HS-27A (cell line): ENCODE measurements at regions not wholly inside any gene's neighbourhood (a gene's known extent, or its start where the extent isn't known, plus 50 kb on each side); places are given as distances from the start of the nearest gene placed in this dataset.
"Not testable (repeated sequence)": the region's sequence is repeated elsewhere in the genome, so short reads cannot be mapped to it uniquely, and the experiment has no call there.

Source experiments
- DNase-seq: peaks from one replicate; pipeline ENCODE4 v3.0.0-alpha.2; 2012; ENCODE audit warnings: low read depth, missing footprints

DNA sequence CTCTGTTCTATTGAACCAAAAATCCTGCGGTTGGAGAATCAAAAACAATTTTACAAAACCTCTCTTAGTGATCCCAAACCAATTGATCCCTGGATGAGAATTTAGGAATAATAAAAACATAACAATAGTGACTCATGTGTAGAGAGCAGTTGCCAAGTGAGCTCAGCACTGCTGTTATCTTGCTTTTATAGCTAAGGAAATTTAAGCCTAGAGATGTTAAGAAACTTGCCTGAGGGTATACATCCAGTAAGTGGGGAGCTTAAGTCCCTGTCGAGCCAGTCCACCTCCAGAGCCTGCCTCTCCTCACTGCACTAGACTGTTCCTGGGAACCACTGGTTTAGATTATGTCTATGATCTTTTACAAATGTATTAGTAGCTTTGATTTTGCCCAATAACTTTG is 358.4 kb upstream of the LMCD1 start:
- DNase-seq, result no peak

DNA sequence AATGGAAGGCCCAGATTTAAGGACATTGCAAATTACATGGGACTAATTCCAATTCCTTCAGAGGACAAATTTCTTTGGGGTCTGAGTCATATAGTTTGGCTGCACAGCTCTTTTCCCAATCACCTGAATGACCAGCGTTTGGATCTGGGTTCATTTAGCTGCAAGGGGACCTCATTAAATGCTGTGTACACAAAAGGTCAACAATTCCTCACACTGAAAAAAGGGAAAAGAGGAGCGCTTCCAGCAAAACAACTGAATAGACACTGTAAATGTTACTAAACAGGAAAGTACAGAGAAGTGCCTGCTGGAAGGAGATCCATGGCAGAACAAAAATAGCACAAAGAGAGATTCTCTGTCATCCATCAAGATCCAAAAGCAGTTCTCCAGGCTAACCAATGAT is 356.0 kb upstream of the LMCD1 start:
- DNase-seq, result no peak

DNA sequence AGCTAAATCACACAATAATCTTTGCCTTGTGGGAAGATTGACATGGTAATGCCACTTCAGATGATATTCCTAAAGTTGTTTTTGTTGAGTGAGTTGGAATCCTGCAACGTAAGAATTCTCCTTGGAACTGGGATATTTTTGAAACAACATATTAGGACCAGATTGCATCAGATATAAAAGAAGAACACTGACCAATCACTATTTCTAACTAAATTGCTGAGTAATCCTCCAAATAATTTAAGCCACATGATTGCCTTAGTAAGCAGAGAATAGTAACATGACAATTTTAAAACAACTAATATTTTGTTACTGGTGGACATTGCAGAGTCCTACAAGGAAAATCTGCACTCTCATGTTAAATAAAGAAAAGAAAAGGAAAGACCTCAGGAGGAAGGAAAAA is 353.9 kb upstream of the LMCD1 start:
- no peak for DNase-seq

DNA sequence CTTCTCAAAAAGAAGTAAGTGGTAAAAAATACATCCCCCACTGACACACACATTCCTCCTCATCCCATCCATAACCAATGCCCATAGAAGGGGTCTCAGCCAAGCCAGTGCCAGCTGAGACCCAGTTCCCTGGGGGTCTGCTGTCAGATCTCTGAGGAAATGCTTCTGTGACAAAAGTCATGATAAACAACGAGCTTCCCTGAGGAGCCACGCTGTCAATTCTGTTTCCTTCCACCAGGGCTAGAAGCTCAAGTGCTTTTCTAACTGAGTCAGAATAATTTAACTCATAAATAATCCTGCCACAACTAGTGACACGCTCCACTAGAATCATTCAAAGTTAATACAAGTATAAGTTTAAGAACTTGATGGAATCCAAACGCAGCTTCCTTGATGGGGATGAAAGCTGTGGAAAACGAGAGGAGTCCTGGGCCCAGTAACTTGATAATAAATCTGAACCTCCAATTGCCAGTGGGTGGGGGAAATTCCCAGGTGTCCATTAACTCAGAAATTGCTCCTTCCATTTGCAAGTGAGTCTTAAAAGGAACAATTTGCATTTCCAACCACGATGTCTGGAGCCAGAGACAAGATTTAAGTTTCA is 348.7 kb upstream of the LMCD1 start:
- no peak for DNase-seq

DNA sequence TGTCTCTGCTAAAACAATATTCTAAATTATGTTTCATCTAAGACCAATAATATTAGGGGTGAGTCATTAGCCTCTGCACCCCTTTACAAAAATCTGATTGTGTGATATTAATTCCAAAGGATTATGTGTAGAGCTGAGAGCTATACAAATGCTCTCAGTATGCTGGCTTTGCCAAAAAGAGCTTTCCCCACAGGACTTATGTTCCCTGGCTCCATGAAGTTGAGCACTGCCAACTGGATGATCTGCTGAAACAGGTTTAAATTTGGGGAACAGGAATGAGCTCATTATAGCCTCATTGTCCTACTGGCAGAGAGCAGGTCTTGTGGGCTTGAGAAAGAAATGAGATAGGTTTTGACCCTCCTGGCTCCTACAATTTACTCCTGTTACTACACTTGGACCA is 347.8 kb upstream of the LMCD1 start:
- no peak for DNase-seq

DNA sequence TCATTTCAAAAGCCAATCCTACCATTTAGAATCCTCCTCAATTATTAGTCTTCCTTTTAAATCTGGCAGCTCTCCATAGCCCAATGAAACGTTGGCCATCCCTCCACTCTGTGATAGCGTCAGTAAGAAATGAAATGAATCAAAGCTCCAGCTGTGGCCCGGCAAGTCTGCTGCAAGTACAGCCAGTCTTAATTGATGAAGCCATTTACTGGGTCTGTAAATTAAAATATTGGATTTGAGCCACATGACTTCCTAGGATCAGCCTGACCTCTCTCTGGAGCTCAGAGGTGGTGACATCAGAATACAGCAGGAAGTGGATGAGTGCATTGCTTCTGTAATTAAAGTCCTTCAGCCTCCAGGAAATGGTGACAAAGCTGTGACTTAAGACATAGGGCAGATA is 347.0 kb upstream of the LMCD1 start:
- no peak for DNase-seq

DNA sequence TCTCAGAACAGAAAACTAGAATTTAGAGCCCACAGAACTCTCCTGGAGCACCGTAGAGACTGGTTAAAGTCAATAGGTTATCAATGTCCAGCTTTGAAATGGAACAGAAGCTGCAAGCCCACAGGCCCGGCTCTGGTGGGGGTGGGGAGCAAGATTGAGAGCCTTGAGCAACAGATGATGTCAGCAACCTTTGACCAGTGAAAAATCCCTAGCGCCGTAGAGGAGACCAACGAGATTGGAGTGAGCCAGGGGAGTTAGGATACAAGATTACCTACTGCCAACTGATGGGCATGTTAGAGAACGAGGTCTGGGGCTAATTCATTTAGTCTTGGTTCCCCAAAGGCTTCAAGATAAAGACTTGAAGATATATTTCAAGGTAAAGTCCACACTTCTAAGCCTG is 345.5 kb upstream of the LMCD1 start:
- no peak for DNase-seq

GRCh38 chr3:8156831-8157230 is 344.8 kb upstream of the LMCD1 start:
- no peak for DNase-seq

GRCh38 chr3:8157640-8158039 is 344.0 kb upstream of the LMCD1 start:
- no peak for DNase-seq

DNA sequence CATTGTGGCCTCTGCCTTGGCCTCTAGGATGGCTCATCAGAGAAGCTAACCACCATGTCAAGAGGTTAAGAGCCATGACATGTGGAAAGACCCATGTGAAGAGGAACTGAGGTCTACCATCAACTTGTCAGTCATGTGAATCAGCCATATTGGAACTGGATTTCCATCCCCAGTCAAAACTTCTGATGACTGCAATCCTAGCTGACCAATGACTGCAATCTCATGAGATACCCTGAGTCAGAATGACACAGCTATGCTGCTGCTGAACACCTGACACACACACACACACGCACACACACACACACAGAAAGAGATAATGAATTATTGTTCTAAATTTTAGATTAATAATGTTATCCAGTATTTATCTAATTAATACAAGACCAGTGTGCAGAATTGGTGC is 337.5 kb upstream of the LMCD1 start:
- DNase-seq, result no peak

- no peak for DNase-seq
These were observed 335.6 kb upstream of the LMCD1 start for GRCh38 chr3:8166014-8166413.

DNA sequence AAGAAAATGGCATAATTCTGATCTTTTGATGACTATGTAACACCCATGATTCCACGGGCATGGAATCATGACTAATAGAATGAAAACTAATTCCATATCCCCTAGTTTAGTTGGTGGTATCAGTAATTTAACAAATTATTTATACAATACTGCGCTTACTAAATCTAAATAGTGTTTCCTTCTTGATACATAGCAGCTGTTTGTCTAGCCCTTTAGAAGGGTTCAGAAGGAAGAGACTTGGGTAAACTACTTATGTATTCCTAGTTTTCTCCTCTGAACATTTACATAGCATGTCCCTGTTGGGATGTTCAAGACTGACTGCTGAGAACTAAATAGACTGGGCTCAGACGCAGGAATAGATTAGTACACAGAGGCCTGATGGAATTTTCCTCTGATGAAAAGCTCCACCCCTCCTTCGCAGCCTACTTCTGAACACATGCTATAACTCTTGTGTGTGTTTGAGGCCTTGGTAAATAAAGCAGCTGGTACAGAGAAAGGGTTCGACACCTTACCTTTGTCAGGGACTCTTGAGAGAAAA is 330.6 kb upstream of the LMCD1 start:
- no peak for DNase-seq

- no peak for DNase-seq
These were observed 327.7 kb upstream of the LMCD1 start for GRCh38 chr3:8173892-8174291.

GRCh38 chr3:8176759-8177483 is 324.7 kb upstream of the LMCD1 start:
- DNase-seq, result not testable (repeated sequence)

DNA sequence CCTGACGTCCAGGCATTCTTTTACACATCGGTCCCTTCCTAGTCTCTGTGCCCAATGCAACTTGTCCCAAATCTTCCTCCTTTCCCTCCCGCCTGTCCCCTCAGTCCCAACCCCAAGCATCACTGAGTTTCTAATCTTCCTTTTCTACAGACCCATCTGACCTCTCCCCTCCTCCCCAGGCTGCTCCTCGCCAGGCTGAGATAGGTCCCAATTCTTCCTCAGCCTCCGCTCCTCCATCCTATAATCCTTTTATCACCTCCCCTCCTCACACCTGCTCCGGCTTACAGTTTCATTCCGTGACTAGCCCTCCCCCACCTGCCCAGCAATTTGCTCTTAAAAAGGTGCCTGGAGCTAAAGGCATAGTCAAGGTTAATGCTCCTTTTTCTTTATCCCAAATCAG is 323.1 kb upstream of the LMCD1 start:
- DNase-seq, result not testable (repeated sequence)

DNA sequence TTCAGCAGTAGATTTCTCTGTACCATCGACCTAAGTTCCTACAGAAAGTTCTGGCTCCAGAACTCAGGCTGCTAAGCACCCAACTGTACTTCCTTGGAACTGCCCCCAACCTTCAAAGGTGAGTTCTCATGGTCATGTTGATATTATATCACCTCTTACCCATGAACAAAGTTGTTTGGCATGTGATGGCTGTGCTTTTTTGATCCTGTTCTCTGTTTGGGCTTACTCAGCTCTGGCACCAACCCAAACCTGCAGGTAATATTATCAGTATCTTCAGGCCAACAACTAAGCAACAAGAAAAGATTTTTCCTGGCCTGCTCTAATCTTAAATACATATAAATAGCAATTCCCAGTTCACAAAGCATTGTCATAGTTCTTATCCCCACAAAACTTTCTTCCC is 318.7 kb upstream of the LMCD1 start:
- no peak for DNase-seq

DNA sequence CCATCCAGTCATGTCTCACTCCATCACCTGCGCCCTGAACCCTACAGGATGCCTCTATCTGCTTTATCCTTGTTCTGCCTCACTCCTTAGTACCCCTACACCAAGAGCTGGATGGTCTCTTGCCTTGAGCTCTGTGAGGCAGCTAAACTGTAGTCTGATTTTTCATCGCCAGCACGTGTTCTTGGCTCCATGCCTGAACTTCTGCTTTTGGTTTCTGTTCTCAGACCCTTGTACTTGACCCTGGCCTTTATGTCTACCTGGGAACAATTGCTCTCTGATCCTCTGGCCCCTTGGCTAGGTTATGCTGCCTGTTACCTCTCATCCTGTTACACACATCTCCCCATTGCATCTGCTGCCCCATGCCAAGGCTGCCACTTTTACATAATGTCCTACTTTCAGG is 318.0 kb upstream of the LMCD1 start:
- no peak for DNase-seq

DNA sequence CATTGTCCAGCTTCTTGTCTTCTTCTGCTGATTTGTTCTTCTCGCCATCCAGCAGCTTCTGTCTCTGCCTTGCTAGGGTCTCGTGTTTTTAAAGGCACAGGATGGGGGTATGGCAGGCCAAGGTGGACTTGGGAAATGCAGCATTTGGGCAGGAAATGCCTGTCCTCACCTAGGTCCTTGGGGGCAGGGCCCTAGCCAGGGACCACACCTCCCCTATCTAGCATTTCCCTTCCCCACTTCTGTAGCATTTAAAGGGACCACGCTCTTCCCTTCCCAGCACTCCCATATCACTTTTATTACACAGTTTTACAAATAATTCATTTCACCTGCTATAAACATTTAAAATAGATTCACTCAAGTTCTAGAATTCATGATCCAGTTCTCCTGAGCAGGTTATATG is 315.4 kb upstream of the LMCD1 start:
- DNase-seq, result no peak

- no peak for DNase-seq
These were observed 313.6 kb upstream of the LMCD1 start for GRCh38 chr3:8187996-8188395.

DNA sequence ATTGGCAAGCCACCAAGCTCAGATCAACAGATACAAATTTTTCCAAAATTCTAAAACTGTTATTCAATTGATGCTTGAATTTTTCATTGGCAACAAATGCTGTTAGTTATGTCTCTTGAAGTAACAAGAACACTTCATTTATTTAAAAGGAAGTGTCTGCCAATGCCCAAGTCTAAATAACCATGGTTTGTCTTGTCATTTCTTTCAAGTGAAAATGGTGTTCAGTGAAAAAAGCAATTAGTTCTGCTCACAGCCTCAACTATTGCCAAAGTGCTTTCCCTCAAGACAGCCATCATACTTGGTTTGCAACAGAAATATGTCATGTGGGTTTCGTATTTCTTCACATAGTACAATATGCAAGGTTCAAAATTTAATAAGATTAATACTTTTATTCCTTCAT is 312.6 kb upstream of the LMCD1 start:
- DNase-seq, result no peak

- no peak for DNase-seq
These were observed 310.2 kb upstream of the LMCD1 start for GRCh38 chr3:8191406-8191805.

- DNase-seq, result no peak
These were observed 304.2 kb upstream of the LMCD1 start for GRCh38 chr3:8197384-8197783.

- DNase-seq, result no peak
These were observed 303.0 kb upstream of the LMCD1 start for GRCh38 chr3:8198605-8199004.

DNA sequence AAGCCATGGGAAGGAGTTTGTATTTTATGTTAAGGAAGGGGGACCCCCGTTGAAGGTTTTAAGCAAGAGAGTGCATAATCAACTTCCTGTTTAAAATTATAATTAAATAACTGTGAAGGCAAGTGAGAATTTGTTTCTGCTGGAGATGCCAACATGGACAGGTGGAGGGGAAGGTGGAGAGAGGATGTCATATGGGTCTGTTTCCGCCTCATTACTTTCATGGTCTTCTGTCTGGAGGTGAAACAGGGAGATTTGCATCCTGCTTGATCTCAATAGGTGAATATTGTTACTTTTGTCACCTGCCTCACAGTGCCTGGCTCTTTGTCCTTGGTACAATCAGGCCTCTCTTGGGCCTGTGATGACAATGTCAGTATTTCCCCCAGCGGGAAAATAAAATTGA is 300.6 kb upstream of the LMCD1 start:
- DNase-seq, result no peak
